GM12874 (cell line): ENCODE measurements at regions not wholly inside any gene's neighbourhood (a gene's known extent, or its start where the extent isn't known, plus 50 kb on each side); places are given as distances from the start of the nearest gene placed in this dataset.

Experiments used
- TF ChIP-seq, protein P1 (sequence below): IDR thresholded peaks from 2 replicates; pipeline ENCODE4 v1.5.1; 2011; ENCODE audit warnings: low read depth, mild to moderate bottlenecking, control low read depth, low read length, moderate library complexity; ENCODE audit not compliant: insufficient read depth

DNA sequence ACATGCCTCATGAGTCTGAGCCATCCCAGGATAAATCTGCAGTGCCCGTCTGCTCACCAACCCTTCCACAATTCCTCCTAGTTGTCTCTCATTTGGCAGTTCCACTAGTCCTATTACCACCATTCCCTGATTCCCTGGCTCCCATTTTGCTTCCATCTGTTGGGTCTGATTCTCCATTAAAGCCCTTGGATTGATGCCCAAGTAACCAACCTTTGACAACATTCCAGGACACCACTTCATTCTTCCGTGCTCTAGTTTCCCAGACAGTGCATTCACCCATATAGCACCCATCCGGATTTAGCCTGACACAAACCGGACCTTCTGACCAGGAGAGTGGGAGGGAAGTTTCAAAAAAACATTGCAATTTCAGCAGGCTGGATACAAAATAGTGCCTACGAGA is 189.4 kb upstream of the PALMD start:
- TF ChIP-seq, protein P1, sequence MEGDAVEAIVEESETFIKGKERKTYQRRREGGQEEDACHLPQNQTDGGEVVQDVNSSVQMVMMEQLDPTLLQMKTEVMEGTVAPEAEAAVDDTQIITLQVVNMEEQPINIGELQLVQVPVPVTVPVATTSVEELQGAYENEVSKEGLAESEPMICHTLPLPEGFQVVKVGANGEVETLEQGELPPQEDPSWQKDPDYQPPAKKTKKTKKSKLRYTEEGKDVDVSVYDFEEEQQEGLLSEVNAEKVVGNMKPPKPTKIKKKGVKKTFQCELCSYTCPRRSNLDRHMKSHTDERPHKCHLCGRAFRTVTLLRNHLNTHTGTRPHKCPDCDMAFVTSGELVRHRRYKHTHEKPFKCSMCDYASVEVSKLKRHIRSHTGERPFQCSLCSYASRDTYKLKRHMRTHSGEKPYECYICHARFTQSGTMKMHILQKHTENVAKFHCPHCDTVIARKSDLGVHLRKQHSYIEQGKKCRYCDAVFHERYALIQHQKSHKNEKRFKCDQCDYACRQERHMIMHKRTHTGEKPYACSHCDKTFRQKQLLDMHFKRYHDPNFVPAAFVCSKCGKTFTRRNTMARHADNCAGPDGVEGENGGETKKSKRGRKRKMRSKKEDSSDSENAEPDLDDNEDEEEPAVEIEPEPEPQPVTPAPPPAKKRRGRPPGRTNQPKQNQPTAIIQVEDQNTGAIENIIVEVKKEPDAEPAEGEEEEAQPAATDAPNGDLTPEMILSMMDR = no peak

- TF ChIP-seq, protein P1 = no peak
These were observed 188.3 kb upstream of the PALMD start for GRCh38 chr1:99457381-99458165.

GRCh38 chr1:99461499-99461898 is 184.4 kb upstream of the PALMD start:
- TF ChIP-seq, protein P1 = no peak

DNA sequence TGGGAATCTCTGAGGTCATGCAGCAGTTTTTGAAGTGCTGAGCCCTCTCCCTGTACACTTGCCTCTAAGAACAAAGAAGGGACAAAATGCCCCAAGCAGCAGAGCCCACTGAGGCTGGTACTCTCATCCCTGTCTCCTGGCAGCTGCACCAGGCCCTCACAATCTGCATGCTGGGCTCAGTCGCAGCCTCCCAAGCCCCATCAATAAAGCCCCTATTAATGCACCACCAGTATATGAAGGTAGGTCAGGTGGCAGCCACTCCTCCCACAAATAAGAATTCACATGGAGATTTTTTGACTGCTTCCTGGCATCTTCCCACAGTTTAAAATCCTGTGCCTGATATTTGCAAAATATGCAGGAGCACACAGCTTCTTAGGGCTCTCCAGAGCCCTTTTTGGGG is 181.2 kb upstream of the PALMD start:
- TF ChIP-seq, protein P1 = no peak

DNA sequence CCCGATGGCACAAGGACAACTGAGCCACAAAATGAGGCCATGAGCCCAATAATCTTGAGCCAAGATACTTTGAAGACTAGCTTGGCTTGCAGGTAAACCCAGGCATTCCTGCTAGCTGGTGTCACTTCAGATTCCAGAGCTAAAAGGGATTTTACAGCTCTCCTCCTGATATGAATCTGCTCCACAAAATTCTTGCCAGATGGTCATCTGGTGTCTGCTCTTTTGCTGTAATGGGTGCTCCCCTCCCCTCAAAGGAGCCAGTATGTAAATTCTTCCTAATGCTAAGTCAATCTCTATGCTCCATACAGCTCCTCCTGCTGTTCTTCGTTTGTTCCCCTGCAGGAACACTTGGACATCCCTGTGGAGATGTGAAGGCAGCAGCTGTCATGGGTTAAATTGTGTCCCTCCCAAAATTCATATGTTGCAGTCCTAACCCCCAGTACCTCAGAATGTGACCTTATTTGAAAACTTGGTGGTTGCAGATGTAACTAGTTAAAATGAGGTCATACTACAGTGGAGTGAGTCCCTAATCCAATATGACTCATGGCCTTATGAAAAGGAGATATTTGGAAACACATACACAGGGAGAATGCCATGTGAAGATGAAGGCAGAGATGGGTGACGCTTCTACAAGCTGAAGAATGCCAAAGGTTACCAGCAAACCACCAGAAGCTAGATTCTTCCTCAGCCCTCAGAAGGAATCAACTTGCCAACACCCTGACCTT is 180.6 kb upstream of the PALMD start:
- TF ChIP-seq, protein P1 = no peak

DNA sequence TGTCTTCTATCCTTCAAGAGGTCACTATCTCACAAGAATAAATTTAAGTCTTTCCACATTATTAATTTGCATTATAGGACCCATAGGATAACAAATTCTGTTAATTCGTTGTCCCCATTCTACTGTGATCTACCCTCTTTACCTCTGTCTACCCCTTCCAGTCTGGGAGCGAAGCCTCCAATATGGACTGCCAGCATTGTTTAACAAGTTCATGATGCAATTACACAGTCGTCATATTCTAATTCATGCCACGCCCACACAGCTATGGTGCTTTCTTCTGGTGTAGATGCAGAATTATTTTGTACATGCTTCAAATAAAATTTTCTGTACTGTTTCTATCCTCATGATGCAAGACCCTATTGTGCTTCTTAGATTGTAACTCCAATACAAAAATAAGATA is 178.3 kb upstream of the PALMD start:
- TF ChIP-seq, protein P1 = no peak

DNA sequence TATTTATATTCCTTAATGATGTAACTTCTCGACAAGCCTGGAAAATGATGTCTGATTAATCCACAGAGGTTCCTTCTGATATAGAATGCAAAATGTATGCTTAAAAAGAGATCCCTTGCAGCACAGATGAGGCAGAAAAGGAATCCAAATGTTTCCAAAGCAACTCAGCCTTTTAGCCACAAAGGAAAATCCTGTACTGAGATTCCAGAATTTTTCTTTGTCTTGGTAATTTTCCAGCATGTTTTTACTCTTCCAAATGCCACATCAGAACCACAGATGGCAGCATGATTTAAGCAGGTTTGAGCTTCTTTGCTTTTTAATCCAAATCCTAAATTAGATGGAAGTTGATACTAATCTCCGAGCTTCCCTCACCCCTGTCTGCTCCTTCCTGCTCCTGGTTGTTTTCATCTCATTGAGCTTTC is 176.4 kb upstream of the PALMD start:
- TF ChIP-seq, protein P1 = no peak
